ENCODE measurements at regions not wholly inside any gene's neighbourhood (a gene's known extent, or its start where the extent isn't known, plus 50 kb on each side); places are given as distances from the start of the nearest gene placed in this dataset.
"Not testable (repeated sequence)": the region's sequence is repeated elsewhere in the genome, so short reads cannot be mapped to it uniquely, and the experiment has no call there.

DNA sequence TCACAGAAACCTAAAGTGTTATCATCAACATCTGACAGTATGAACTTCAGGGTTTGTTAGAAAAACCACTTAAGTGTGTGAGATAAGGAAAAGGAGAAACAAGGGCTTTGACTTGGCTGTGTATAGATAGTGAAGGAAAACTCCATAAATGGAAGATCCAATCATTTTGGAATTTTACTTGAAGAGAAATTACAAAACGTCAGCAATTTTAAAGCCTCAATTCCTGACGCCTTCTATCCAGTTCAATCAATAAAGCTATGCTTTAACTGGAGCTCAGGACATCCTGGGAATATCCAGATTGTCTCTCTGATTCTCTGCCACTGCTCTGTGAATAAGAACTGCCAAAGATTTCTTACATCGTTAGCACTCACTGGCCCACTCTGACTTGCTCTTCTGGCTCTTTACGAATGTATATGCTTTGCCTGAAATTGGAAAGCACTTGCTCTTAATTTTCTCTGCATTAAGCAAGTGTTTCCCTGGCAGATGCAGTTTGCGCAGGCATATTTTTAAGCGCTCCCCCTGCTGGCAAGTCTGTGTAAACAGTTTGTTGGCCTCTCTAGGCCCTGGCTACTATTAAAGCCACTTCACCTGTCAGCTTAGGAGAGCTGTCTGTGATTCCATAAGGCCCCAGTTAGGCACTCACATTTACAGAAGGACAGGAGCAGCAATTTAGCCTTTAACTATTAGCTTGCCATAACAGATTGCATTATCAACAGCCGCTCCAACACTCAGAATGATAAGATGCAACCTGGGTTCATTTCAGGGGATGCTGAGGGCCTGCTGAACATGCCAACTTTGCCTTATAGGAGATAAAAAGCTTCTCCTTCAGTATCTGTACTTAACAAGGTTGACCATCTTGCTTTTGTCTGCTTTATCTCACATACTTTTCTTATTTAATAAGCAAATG is 251.4 kb upstream of the DDX53 start:
- in situ Hi-C loops (cut with MboI; ENCODE audit: low sequenced_read_pairs) = loop anchor here (25.0 kb wide), 1 partner anchor 761 kb away; no protein-coding TSS in a partner anchor

DNA sequence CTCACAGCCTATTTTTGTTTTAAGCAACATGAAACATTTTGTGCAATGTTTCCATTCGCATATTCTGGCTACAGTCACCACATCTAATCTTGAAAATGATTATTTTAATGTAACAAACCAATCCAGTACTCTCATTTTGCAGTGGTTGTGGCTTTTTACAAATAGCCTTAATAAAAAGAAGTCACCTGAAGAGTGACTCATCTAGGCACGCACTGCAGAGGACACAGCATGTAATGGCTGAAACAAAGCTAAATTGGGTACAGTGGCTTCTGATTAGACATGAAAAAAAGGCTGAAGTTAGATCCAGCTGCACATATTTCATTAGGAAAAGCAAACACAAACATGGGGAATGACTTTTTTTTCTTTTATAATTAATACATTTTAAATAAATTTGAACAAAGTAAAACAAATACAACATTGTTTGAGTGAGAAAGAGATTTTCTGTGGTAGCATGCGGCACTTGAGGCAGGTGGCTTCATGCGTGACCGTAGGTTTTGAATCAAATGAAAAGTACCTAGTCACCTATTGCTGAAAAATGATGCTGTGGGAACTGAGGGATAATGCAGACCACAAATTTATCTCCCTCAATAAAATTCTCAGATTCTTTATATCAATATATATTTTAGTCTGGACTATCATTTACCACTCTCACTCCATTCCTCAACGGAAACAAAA is 240.8 kb upstream of the DDX53 start:
- in situ Hi-C loops (cut with MboI; ENCODE audit: low sequenced_read_pairs) = no loop called here

DNA sequence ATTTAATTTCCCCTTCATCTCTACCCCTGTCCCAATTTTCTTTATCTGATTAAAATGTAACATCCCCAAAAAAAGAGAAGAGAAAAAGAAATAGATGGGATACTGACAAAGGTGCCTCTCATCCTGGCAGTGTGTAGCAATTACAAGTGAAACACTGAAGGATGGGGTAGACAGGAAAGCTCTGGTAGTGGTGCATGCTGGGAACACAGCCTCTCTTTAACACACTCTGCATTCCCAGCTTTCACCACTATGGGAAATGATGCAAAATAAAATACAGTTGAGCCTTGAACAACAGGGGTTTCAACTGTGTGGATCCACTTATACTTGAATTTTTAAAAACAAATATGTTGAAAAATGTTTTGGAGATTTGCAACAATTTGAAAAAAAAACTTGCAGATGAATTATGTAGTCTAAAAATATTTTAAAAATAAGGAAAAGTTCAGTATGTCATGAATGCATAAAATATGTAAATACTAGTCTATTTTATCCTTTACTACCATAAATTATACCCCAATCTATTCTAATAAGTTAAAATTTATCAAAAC is 239.2 kb upstream of the DDX53 start:
- in situ Hi-C loops (cut with MboI; ENCODE audit: low sequenced_read_pairs) = no loop called here

DNA sequence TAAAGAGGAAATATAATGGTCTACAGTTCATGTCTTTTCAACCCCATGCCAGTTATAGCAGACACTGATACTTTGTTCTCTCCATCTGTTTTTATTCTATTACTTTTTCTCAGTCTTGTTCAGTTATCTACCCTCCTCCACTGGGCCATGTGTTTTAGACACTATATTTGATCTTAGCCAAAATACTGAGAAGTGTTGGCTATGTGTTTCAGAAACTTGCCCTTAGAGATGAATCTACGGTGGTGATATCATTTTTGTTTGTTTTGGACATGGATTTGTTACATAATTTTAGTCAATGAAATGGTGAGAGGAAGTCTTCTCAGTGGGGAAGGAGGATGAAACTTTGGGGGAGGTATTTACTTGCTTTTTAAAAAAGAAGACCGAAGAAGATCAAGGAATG is 211.5 kb upstream of the DDX53 start:
- in situ Hi-C loops (cut with MboI; ENCODE audit: low sequenced_read_pairs) = no loop called here

DNA sequence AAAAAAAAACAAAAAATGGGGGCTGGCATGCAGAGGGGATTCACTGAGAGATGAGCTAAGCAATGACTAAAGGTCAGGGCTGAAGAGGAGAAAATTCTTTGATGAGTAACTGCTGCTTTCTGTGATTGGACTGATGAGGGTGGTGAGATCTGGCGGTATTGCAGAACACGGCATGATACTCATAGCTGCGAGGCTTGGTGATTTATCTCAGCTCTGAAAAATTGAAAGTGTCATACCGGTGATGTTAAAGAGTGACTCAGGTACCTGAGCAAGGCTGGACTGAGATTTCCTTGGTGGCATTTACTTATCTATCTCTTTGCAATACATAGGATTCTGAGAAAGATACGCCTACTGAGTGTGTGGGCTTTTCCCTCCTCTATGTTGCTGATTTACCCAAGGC is 204.1 kb upstream of the DDX53 start:
- in situ Hi-C loops (cut with MboI; ENCODE audit: low sequenced_read_pairs) = no loop called here

DNA sequence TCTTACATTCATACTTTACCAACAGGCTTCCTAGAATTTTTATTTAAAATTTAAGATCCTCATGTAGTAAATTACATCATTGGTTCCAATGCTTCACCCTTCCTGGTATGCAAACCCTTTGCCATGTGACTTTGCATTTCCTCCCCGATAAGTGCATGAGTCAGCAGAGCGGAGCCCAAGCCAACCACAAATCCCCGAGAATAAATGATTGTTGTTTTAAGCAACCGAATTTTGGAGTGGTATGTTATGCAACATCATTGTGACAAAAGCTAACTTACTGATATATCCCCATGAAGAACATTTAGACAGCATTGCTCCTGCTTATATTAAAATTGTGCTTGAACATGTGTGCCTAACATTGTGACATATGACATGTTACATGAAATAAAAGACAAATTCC is 199.4 kb upstream of the DDX53 start:
- in situ Hi-C loops (cut with MboI; ENCODE audit: low sequenced_read_pairs) = no loop called here

DNA sequence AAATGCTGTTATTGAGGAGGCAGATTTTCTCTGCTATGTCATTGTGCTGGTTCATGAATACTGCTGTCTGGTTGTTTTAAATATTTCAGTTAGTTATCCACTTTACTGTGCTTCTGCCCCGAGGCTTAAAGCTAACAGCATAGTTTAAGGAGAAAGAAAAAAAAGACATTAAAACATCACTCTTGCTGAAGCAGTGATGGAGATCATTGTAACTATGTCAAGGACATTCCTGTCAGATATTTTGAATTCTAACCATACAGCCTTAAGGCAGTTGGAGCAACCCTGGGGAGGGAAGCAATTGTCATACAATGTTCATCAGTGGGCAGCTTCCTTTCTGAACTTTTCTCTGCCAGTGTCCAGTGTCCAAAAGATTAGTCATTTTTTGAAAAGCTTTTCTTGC is 199.0 kb upstream of the DDX53 start:
- in situ Hi-C loops (cut with MboI; ENCODE audit: low sequenced_read_pairs) = no loop called here

DNA sequence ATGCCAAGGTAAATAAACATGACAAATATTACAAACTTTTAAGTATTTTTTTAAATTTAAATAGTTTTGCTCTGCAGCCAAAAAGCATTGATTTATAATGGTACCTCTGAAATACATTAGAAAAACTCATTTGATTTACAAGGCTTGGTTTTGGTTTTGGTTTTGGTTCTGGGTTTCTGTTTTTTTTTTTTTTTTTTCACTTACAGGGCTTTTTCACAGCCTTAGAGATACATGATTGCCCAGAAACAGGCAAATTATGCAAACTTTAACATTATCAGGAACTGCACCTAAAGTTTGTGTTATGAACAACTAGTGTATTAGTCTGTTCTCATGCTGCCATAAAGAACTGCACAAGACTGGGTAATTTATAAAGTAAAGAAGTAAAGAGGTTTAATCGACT is 196.4 kb upstream of the DDX53 start:
- in situ Hi-C loops (cut with MboI; ENCODE audit: low sequenced_read_pairs) = no loop called here

DNA sequence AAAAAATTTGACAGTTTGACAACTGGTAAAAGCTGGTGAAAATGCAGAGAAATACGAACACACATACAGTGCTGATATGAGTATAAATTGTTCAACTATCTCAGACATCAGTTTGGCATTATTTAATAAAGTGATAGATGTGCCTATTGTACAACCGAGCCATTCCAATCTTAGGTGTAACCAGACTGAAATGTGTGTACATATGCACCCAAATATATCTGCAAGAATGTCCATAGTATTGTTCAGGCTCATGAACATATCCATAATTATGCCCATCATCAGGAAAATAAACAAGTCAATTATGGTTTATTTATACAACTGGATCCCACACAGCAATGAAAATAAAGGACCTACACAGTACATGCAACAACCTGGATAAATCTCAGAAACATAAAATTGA is 188.9 kb upstream of the DDX53 start:
- in situ Hi-C loops (cut with MboI; ENCODE audit: low sequenced_read_pairs) = no loop called here

DNA sequence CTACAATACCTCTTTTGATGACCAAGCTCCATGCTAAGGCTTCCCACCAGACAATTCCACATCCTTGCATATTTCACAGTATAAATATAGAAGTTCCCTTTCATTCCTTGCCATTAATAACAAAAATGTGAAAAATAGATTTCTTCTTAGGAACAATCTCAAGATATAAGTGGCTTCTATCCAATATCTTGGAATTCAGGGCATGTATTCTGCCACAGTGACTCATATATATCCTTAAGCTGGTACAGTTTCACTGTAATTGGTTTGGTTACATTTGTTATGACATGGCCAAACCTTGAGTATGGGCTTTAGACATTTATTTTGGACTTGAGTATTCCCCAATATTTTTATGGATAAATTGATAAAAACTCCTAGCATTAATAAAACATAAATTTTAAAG is 181.7 kb upstream of the DDX53 start:
- in situ Hi-C loops (cut with MboI; ENCODE audit: low sequenced_read_pairs) = no loop called here

DNA sequence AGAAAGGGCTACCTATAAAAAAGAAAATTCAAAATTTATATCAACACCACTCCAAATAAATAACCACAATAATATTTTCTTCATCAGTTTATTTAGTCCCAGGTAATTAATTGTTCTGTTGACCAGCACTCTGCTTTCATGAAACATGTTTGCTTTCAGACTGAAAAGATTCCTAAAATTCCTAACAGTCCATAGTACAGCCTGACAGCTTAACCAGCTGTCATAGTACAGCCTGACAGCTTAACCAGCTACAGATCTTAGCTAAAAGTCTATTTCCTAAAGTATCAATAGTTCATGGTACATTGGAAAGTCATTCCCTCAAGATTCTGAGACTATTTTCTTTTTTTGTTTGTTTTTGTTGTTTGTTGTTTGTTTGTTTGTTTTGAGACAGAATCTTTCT is 144.1 kb upstream of the DDX53 start:
- in situ Hi-C loops (cut with MboI; ENCODE audit: low sequenced_read_pairs) = no loop called here

DNA sequence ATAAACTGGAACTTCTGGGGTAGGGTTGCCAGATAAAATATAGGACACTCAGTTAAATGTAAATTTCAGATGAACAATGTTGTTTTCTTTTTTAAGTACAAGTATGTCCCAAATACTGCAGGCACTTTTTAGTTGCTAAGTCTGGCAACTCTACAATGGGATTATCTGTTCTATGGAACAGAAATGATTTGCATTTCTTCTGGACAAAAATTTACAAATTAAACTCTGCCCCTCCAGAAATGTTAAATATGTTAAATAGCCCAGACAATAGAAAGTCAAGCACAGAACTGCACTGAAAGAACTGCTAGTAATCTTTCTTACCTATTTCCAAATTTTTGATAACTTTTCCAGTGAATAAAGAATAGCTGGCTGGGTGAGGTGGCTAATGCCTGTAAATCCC is 140.1 kb upstream of the DDX53 start:
- in situ Hi-C loops (cut with MboI; ENCODE audit: low sequenced_read_pairs) = no loop called here

DNA sequence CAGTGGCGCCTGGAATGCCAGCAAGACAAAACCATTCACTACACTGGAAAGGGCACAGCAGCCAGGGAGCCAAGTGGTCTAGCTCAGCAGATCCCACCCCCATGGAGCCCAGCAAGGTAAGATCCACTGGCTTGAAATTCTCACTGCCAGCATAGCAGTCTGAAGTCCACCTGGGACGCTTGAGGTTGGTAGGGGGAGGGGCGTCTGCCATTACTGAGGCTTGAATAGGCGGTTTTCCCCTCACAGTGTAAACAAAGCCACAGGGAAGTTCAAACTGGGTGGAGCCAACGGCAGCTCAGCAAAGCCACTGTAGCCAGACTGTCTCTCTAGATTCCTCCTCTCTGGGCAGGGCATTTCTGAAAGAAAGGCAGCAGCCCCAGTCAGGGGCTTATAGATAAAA is 133.0 kb upstream of the DDX53 start:
- in situ Hi-C loops (cut with MboI; ENCODE audit: low sequenced_read_pairs) = not testable (repeated sequence)

DNA sequence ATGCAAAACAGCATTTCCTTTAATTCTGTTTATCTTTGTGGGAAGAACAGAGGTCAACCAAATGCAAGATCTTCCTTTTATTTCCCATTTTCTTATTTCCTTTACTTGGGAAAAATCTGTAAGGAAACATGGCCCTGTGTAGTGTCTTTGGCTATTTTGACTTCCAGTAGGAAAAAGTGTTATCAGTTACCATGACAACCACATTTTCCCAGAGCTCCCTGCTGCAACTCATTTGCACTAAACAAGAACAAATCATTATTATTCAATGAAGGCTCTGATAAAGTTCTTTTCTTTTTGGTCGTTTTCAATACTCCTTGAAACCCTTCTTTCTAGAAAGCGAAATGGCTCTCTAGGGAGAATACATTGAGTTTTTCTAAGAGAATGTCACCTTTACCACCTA is 117.2 kb upstream of the DDX53 start:
- in situ Hi-C loops (cut with MboI; ENCODE audit: low sequenced_read_pairs) = no loop called here

DNA sequence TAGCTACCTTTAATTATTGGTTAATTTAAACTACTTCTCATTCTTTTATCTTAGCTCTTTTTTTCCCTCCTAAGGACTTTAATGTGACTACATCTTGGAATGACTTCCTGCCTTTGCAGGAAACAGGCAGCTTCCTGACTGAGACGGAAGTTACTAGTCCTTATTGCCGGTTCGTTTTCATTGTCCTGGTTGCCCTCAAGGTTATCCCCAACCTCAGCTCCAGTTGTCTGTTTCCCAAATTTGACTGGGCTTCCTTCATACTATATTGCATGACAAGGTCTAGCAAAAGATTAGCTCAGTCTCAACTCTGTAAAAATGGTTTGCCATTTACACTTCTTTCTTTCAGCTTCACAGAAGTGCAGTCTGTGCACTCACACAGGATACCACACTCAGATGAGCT is 109.9 kb upstream of the DDX53 start:
- in situ Hi-C loops (cut with MboI; ENCODE audit: low sequenced_read_pairs) = no loop called here

DNA sequence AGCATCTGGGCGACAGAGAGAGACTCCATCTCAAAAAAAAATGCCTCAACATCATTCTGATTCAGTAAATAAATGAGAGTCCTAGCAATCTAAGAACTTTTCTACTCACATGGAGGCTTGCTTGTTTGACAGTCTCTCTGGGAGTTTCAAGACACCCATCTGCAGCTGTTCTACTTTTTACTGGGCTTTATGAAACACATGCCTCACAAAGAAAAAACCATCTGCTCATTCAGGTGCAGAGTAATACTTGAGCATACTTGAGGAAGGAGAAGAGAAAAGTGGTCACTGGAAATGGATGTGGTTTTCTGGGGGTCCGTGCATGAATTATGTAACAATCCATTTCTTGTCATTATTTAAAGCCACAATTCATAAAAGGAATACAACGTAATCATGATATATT is 87.1 kb upstream of the DDX53 start:
- in situ Hi-C loops (cut with MboI; ENCODE audit: low sequenced_read_pairs) = no loop called here

DNA sequence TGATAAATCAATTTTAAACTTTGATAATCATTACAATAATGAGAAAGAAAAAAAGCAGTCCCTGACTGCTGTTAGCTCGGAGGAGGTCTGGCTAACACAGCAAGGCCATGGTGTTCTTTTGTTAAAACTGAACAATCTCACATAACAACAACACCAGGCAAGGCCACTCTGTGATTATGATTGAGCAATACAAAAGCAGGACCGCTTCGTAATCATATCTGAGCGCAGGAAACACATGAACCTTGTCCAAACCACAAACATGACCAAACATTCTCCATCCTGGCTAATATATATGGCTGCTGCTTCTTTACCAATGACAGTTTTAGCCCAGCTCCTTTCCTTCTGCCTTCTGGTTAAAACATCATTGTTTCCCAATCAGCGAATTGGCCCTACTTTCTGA is 76.8 kb upstream of the DDX53 start:
- in situ Hi-C loops (cut with MboI; ENCODE audit: low sequenced_read_pairs) = no loop called here

DNA sequence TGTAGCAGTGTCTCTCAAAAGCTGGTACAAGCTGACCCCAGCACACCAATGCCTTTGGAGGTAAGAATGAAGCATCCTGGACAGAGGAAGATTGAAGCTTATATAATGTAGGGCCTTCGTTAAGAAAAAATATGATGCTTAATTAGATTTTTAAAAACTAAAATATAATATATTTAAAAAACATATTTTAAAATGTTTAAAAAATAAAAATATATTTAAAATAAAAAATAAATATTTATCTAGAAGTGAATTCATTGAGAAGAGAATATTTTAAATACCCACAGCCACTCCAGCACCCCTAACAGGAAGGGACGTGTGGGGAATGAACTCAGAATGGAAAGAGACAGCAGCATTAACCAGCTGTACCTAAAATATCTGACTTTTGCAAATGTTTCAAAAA is 65.1 kb upstream of the DDX53 start:
- in situ Hi-C loops (cut with MboI; ENCODE audit: low sequenced_read_pairs) = no loop called here

DNA sequence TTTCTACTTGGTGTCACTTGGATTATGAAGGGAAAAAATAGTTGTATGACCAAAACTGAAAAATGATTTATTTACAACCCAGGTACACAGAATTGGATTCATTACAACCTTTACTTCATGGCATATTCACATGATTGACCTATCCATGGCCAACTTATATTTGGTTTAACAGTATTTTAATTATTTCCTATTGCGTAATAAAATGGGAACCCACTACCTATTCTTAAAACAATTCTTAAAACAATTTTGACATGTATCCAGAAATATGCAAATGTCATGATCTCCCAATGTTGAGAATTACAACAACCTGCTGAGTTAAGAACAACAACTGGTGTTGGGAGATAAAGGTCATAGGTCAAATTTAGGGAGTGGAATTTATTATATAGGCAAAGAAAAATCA is 54.8 kb upstream of the DDX53 start:
- in situ Hi-C loops (cut with MboI; ENCODE audit: low sequenced_read_pairs) = no loop called here
